Progenitor cell of endocrine pancreas (in vitro differentiated cells): ENCODE measurements at regions not wholly inside any gene's neighbourhood (a gene's known extent, or its start where the extent isn't known, plus 50 kb on each side); places are given as distances from the start of the nearest gene placed in this dataset.
"Not testable (repeated sequence)": the region's sequence is repeated elsewhere in the genome, so short reads cannot be mapped to it uniquely, and the experiment has no call there.

ENCODE experiments used
- DNase-seq: peaks from one replicate; pipeline ENCODE4 v3.0.0; 2021; ENCODE audit warnings: low spot score; ENCODE audit not compliant: unreplicated experiment
- H3K27ac Mint-ChIP-seq: 2 replicates; pipeline ENCODE4 v1.8.0; 2021; ENCODE audit warnings: mild to moderate bottlenecking, moderate library complexity, mixed read lengths
- H3K27me3 Mint-ChIP-seq: 2 replicates; pipeline ENCODE4 v1.8.0; 2021; ENCODE audit warnings: mixed read lengths
- H3K36me3 Mint-ChIP-seq: 2 replicates; pipeline ENCODE4 v1.8.0; 2022; ENCODE audit warnings: mixed read lengths; ENCODE audit not compliant: insufficient read depth
- H3K4me1 Mint-ChIP-seq: 2 replicates; pipeline ENCODE4 v1.8.0; 2021; ENCODE audit warnings: low read depth, mixed read lengths
- H3K4me3 Mint-ChIP-seq: 2 replicates; pipeline ENCODE4 v1.8.0; 2021; ENCODE audit warnings: low read depth, mild to moderate bottlenecking, moderate library complexity, mixed read lengths
- H3K9me3 Mint-ChIP-seq: 2 replicates; pipeline ENCODE4 v1.8.0; 2021; ENCODE audit warnings: low read depth, mixed read lengths
- TF ChIP-seq, protein P1 (sequence below): fragments of 200-600 bp; sonication (generic); IDR thresholded peaks from one replicate; pipeline ENCODE4 v1.5.0; 2021; ENCODE audit warnings: antibody characterized with exemption, mild to moderate bottlenecking; ENCODE audit not compliant: unreplicated experiment

DNA sequence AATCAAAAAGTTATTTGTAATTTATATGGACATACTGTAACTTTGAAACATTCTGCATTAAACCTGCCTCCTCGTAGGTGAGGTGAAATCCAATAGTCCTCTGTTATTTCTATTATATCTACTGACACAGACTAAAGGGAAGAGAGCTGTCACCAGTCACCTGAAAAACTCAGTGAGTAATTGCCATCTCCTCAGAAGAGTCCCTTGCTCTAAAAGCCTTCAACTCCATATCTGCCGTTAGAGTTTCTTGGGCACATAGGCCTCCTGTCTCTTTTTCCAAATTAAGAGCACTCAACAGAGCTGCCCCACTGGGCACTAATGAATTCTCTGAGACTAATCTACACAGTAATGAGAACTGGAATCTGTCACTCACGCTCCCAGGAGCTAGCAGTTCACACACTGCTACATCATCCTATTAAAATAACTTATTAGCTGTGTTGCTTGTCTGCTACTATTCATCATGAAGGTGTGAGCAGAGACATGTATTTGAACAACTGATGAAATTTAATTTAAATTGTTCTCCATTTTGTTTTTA is 67.3 kb upstream of the VCAN start:
- Mint-ChIP-seq H3K27me3 (no peaks in the 10 kb centered on the region), H3K27ac (no peak overlapping the region), H3K4me1 (peaks cover 26% of the 10 kb centered on the region), H3K36me3 (peaks cover 3% of the 10 kb centered on the region), H3K9me3 (peaks cover 5% of the 10 kb centered on the region), H3K4me3 (no peak overlapping the region)
- DNase-seq, result no peak
- TF ChIP-seq, protein P1, sequence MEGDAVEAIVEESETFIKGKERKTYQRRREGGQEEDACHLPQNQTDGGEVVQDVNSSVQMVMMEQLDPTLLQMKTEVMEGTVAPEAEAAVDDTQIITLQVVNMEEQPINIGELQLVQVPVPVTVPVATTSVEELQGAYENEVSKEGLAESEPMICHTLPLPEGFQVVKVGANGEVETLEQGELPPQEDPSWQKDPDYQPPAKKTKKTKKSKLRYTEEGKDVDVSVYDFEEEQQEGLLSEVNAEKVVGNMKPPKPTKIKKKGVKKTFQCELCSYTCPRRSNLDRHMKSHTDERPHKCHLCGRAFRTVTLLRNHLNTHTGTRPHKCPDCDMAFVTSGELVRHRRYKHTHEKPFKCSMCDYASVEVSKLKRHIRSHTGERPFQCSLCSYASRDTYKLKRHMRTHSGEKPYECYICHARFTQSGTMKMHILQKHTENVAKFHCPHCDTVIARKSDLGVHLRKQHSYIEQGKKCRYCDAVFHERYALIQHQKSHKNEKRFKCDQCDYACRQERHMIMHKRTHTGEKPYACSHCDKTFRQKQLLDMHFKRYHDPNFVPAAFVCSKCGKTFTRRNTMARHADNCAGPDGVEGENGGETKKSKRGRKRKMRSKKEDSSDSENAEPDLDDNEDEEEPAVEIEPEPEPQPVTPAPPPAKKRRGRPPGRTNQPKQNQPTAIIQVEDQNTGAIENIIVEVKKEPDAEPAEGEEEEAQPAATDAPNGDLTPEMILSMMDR, result no peak

DNA sequence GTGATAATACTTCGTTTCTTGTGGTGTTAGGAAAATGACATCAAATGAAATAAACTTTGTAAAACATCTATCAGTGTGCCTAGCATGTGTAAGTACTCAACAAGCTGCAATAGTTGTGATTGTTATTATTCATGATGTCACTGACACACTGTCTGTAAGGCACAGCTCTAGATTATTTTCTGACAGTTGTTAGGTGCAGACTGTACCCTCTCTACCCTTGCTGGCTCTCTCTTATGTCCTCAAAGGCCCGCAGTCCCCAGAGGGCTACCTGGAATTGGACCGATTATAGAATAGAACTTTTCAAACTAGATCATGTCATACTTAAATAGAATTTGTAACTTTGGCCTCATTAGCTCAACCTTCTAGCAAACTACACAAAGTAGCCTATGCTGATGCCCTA is 65.9 kb upstream of the VCAN start:
- Mint-ChIP-seq H3K4me1 (peaks cover 30% of the 10 kb centered on the region), H3K36me3 (peaks cover 17% of the 10 kb centered on the region), H3K9me3 (peaks cover 20% of the 10 kb centered on the region), H3K4me3 (no peak overlapping the region), H3K27ac (no peak overlapping the region), H3K27me3 (no peaks in the 10 kb centered on the region)
- no peak for DNase-seq
- TF ChIP-seq, protein P1, result no peak

DNA sequence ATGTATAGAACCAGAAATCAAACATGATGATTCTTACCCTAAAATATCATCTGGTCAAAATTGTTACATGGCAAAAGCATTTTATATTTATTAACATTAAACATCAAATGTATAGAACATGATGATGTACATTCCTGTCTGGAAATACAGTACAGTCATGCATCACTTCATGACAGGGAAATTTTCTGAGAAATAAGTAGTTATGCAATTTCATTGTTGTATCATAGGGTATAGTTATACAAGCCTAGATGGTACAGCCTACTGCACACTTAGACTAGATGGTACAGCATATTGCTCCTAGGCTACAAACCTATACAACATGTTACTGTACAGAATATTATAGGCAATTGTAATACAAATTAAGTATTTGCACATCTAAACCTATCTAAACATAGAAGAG is 64.6 kb upstream of the VCAN start:
- H3K27ac Mint-ChIP-seq, result no peak overlapping the region
- H3K4me3 Mint-ChIP-seq, result no peak overlapping the region
- peaks cover 31% of the 10 kb centered on the region for H3K9me3 Mint-ChIP-seq

DNA sequence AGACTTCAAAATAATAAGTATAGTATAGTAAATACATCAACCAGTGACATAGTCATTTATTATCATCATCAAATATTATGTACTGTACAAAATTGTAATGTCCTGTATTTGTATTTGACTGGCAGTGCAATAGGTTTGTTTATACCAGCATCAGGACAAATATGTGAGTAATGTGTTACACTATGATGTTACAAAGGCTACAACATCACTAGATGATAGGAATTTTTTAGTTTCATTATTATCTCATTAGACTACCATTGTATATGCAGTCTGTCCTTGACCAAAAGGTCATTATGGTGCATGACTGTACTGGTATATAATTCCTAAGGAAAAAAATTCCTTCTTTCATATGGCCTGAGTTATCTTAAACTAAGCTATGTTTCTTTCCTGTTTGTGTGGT is 63.6 kb upstream of the VCAN start:
- Mint-ChIP-seq H3K4me1 (peaks cover 20% of the 10 kb centered on the region), H3K27me3 (no peaks in the 10 kb centered on the region), H3K27ac (peak overlapping the region; percentile 93), H3K9me3 (peaks cover 38% of the 10 kb centered on the region), H3K4me3 (no peak overlapping the region), H3K36me3 (peaks cover 34% of the 10 kb centered on the region)
- no peak for DNase-seq
- TF ChIP-seq, protein P1, result no peak

More for the DNA sequence above, 64.6 kb upstream of the VCAN start:
- TF ChIP-seq, protein P1, result no peak
- H3K36me3 Mint-ChIP-seq, result peaks cover 26% of the 10 kb centered on the region
- H3K27me3 Mint-ChIP-seq, result no peaks in the 10 kb centered on the region
- no peak for DNase-seq
- peaks cover 21% of the 10 kb centered on the region for H3K4me1 Mint-ChIP-seq

DNA sequence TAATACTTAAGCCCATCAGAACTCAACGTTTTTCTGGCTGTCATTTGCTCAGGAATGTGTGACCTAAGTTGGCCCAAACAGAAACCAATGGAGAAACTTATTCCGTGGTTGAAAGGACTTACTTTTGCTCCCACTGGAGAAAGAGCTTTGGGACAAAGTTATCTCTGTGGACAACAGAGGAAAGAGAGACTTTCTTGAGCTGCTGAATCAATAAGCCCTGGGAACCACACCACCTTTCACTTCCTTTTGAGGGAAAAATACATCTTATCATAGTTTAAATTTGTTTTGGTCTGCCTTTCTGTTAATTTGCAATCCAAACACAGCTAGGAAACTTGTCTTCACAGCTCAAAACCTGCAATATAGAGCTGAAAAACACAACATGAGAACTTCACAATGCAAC is 62.8 kb upstream of the VCAN start:
- no peak for DNase-seq
- Mint-ChIP-seq H3K27ac (peak overlapping the region; percentile 93), H3K27me3 (no peaks in the 10 kb centered on the region), H3K9me3 (peaks cover 39% of the 10 kb centered on the region), H3K4me3 (no peak overlapping the region), H3K4me1 (peaks cover 20% of the 10 kb centered on the region), H3K36me3 (peaks cover 37% of the 10 kb centered on the region)
- TF ChIP-seq, protein P1, result no peak

DNA sequence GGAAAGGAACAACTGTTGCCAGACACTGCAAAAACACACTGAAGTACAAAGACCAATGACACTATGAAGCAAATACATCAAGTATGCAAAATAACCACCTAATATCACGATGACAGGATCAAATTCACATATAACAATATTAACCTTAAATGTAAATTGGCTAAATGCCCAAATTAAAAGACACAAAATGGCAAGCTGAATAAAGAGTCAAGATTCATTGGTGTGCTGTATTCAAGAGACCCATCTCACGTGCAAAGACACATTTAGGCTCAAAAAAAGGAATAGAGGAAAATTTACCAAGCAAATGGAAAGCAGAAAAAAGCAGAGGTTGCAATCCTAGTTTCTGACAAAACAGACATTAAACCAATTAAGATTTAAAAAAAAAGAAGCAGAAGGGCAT is 61.8 kb upstream of the VCAN start:
- H3K4me3 Mint-ChIP-seq, H3K27me3 Mint-ChIP-seq, DNase-seq: not testable (repeated sequence)
- Mint-ChIP-seq H3K36me3 (peaks cover 37% of the 10 kb centered on the region), H3K27ac (peak overlapping the region; percentile 93), H3K4me1 (peaks cover 16% of the 10 kb centered on the region), H3K9me3 (peaks cover 42% of the 10 kb centered on the region)

DNA sequence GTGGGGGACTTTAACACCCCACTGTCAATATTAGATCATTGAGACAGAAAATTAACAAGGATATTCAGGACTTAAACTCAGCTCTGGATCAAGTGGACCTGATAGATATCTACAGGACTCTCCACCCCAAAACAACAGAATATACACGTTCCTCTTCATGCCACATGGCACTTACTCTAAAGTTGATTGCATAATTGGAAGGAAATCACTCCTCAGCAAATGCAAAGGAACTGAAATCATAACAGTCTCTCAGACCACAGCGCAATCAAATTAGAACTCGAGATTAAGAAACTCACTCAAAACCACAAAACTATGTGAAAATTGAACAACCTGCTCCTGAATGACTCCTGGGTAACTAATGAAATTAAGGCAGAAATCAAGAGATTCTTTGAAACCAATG is 61.2 kb upstream of the VCAN start:
- H3K4me3 Mint-ChIP-seq, H3K27me3 Mint-ChIP-seq, DNase-seq, H3K27ac Mint-ChIP-seq: not testable (repeated sequence)
- peaks cover 16% of the 10 kb centered on the region for H3K4me1 Mint-ChIP-seq
- H3K36me3 Mint-ChIP-seq, result peaks cover 37% of the 10 kb centered on the region
- peaks cover 42% of the 10 kb centered on the region for H3K9me3 Mint-ChIP-seq
